ENCODE measurements at regions not wholly inside any gene's neighbourhood (a gene's known extent, or its start where the extent isn't known, plus 50 kb on each side); places are given as distances from the start of the nearest gene placed in this dataset.
A peak's percentile ranks its signal among the peaks of the same experiment; 100 is the strongest.

- Mint-ChIP-seq H3K27me3 (ENCODE audit: low read depth) (no peaks in the 10 kb centered on the region), H3K9me3 (peaks cover 8% of the 10 kb centered on the region), H3K27ac (no peak overlapping the region), H3K4me3 (no peak overlapping the region), H3K4me1 (no peaks in the 10 kb centered on the region), H3K36me3 (ENCODE audit: low read depth) (no peaks in the 10 kb centered on the region)
- no peak for TF ChIP-seq CTCF (IDR thresholded peaks at IDR 0.05; ENCODE audit: unreplicated experiment in 3 of 3)
Observed at GRCh38 chr14:84959851-84960520, 570.0 kb upstream of the FLRT2 start.

- Mint-ChIP-seq H3K4me3 (no peak overlapping the region), H3K9me3 (peaks cover 6% of the 10 kb centered on the region), H3K4me1 (no peaks in the 10 kb centered on the region), H3K27ac (no peak overlapping the region), H3K36me3 (ENCODE audit: low read depth) (no peaks in the 10 kb centered on the region), H3K27me3 (ENCODE audit: low read depth) (no peaks in the 10 kb centered on the region)
- TF ChIP-seq CTCF (IDR thresholded peaks at IDR 0.05; ENCODE audit: unreplicated experiment in 3 of 3): no peak
Observed at GRCh38 chr14:84961637-84962036, 568.3 kb upstream of the FLRT2 start.

GRCh38 chr14:84963518-84963917 lies 566.4 kb upstream of the FLRT2 start:
- no peak for TF ChIP-seq CTCF (IDR thresholded peaks at IDR 0.05; ENCODE audit: unreplicated experiment in 3 of 3)
- no peak overlapping the region for H3K27ac Mint-ChIP-seq
- H3K36me3 Mint-ChIP-seq (ENCODE audit: low read depth): no peaks in the 10 kb centered on the region
- H3K9me3 Mint-ChIP-seq: no peaks in the 10 kb centered on the region
- H3K4me1 Mint-ChIP-seq: no peaks in the 10 kb centered on the region
- no peak overlapping the region for H3K4me3 Mint-ChIP-seq
- H3K27me3 Mint-ChIP-seq (ENCODE audit: low read depth): no peaks in the 10 kb centered on the region

- TF ChIP-seq CTCF (IDR thresholded peaks at IDR 0.05; ENCODE audit: unreplicated experiment in 3 of 3): no peak
- no peaks in the 10 kb centered on the region for H3K36me3 Mint-ChIP-seq (ENCODE audit: low read depth)
- no peaks in the 10 kb centered on the region for H3K4me1 Mint-ChIP-seq
- no peak overlapping the region for H3K4me3 Mint-ChIP-seq
- H3K27me3 Mint-ChIP-seq (ENCODE audit: low read depth): no peaks in the 10 kb centered on the region
- no peak overlapping the region for H3K27ac Mint-ChIP-seq
- no peaks in the 10 kb centered on the region for H3K9me3 Mint-ChIP-seq
Observed at GRCh38 chr14:84965279-84965678, 564.7 kb upstream of the FLRT2 start.

- H3K27ac Mint-ChIP-seq: no peak overlapping the region
- H3K4me3 Mint-ChIP-seq: no peak overlapping the region
- H3K4me1 Mint-ChIP-seq: no peaks in the 10 kb centered on the region
- TF ChIP-seq CTCF (IDR thresholded peaks at IDR 0.05; ENCODE audit: unreplicated experiment in 3 of 3): no peak
- H3K27me3 Mint-ChIP-seq (ENCODE audit: low read depth): no peaks in the 10 kb centered on the region
- no peaks in the 10 kb centered on the region for H3K9me3 Mint-ChIP-seq
- no peaks in the 10 kb centered on the region for H3K36me3 Mint-ChIP-seq (ENCODE audit: low read depth)
Observed at GRCh38 chr14:84969501-84969900, 560.4 kb upstream of the FLRT2 start.

- peaks cover 10% of the 10 kb centered on the region for H3K4me1 Mint-ChIP-seq
- no peaks in the 10 kb centered on the region for H3K36me3 Mint-ChIP-seq (ENCODE audit: low read depth)
- peak overlapping the region in 2 of 3 experiments; percentile 15 to 18 for H3K27ac Mint-ChIP-seq
- H3K4me3 Mint-ChIP-seq: no peak overlapping the region
- no peaks in the 10 kb centered on the region for H3K9me3 Mint-ChIP-seq
- TF ChIP-seq CTCF (IDR thresholded peaks at IDR 0.05; ENCODE audit: unreplicated experiment in 3 of 3): no peak
- H3K27me3 Mint-ChIP-seq (ENCODE audit: low read depth): no peaks in the 10 kb centered on the region
Observed at GRCh38 chr14:84975241-84975902, 554.6 kb upstream of the FLRT2 start.
